Neural crest cell (in vitro differentiated cells): ENCODE measurements at regions not wholly inside any gene's neighbourhood (a gene's known extent, or its start where the extent isn't known, plus 50 kb on each side); places are given as distances from the start of the nearest gene placed in this dataset.

Source experiments
- DNase-seq: peaks from one replicate; pipeline ENCODE4 v3.0.0; 2021; ENCODE audit warnings: low read depth, mixed read lengths, low spot score
- H3K27ac Mint-ChIP-seq: one replicate; pipeline ENCODE4 v1.8.0; 2021; ENCODE audit warnings: mild to moderate bottlenecking, mixed read lengths; ENCODE audit not compliant: unreplicated experiment
- H3K27me3 Mint-ChIP-seq: 2 replicates; pipeline ENCODE4 v1.8.0; 2021; ENCODE audit warnings: low read depth, mild to moderate bottlenecking, mixed read lengths
- H3K36me3 Mint-ChIP-seq: 2 replicates; pipeline ENCODE4 v1.8.0; 2021; ENCODE audit warnings: low read depth, mild to moderate bottlenecking, mixed read lengths
- H3K4me1 Mint-ChIP-seq: 2 replicates; pipeline ENCODE4 v1.8.0; 2021; ENCODE audit warnings: mixed read lengths
- H3K4me3 Mint-ChIP-seq: one replicate; pipeline ENCODE4 v1.8.0; 2021; ENCODE audit warnings: mild to moderate bottlenecking, mixed read lengths
- H3K9me3 Mint-ChIP-seq: 2 replicates; pipeline ENCODE4 v1.8.0; 2021; ENCODE audit warnings: mixed read lengths
- CTCF ChIP-seq: fragments of 200-600 bp; sonication (generic); conservative IDR thresholded peaks from 2 replicates; pipeline ENCODE4 v1.5.0; 2021; ENCODE audit warnings: antibody characterized with exemption, mild to moderate bottlenecking

GRCh38 chr12:116433249-116433648, 125.9 kb upstream of the MAP1LC3B2 start:
- Mint-ChIP-seq H3K27ac (no peak overlapping the region), H3K9me3 (no peaks in the 10 kb centered on the region), H3K36me3 (no peaks in the 10 kb centered on the region), H3K4me3 (no peak overlapping the region), H3K27me3 (no peaks in the 10 kb centered on the region), H3K4me1 (peaks cover 28% of the 10 kb centered on the region)
- no peak for TF ChIP-seq CTCF
- DNase-seq: no peak

- no peaks in the 10 kb centered on the region for H3K36me3 Mint-ChIP-seq
- no peaks in the 10 kb centered on the region for H3K9me3 Mint-ChIP-seq
- H3K27me3 Mint-ChIP-seq: no peaks in the 10 kb centered on the region
- no peak overlapping the region for H3K4me3 Mint-ChIP-seq
- peak overlapping the region; percentile 87 for H3K27ac Mint-ChIP-seq
- peaks cover 28% of the 10 kb centered on the region for H3K4me1 Mint-ChIP-seq
- TF ChIP-seq CTCF: no peak
- peak; percentile 26 for DNase-seq
These were observed 124.8 kb upstream of the MAP1LC3B2 start for GRCh38 chr12:116434155-116435011.

GRCh38 chr12:116435984-116436383, 123.2 kb upstream of the MAP1LC3B2 start:
- Mint-ChIP-seq H3K4me1 (peaks cover 28% of the 10 kb centered on the region), H3K4me3 (no peak overlapping the region), H3K36me3 (no peaks in the 10 kb centered on the region), H3K9me3 (no peaks in the 10 kb centered on the region), H3K27ac (no peak overlapping the region), H3K27me3 (no peaks in the 10 kb centered on the region)
- no peak for TF ChIP-seq CTCF
- DNase-seq: no peak

- Mint-ChIP-seq H3K27ac (peak overlapping the region; percentile 43), H3K4me1 (peaks cover 22% of the 10 kb centered on the region), H3K9me3 (no peaks in the 10 kb centered on the region), H3K4me3 (no peak overlapping the region), H3K36me3 (no peaks in the 10 kb centered on the region), H3K27me3 (no peaks in the 10 kb centered on the region)
- no peak for DNase-seq
- no peak for TF ChIP-seq CTCF
These were observed 122.5 kb upstream of the MAP1LC3B2 start for GRCh38 chr12:116436561-116437249.

- DNase-seq: no peak
- TF ChIP-seq CTCF: no peak
- no peaks in the 10 kb centered on the region for H3K4me1 Mint-ChIP-seq
- H3K27ac Mint-ChIP-seq: no peak overlapping the region
- no peaks in the 10 kb centered on the region for H3K27me3 Mint-ChIP-seq
- H3K9me3 Mint-ChIP-seq: no peaks in the 10 kb centered on the region
- no peaks in the 10 kb centered on the region for H3K36me3 Mint-ChIP-seq
- no peak overlapping the region for H3K4me3 Mint-ChIP-seq
These were observed 117.9 kb upstream of the MAP1LC3B2 start for GRCh38 chr12:116441292-116441691.
